SKM-1 treated with dmso at 0.1 percent for 144 hours (cell line): ENCODE measurements at regions not wholly inside any gene's neighbourhood (a gene's known extent, or its start where the extent isn't known, plus 50 kb on each side); places are given as distances from the start of the nearest gene placed in this dataset.

Experiments
- DNase-seq: peaks from one replicate; lab custom pipeline; 2025; ENCODE audit not compliant: unreplicated experiment; lab: John Stamatoyannopoulos, UW

DNA sequence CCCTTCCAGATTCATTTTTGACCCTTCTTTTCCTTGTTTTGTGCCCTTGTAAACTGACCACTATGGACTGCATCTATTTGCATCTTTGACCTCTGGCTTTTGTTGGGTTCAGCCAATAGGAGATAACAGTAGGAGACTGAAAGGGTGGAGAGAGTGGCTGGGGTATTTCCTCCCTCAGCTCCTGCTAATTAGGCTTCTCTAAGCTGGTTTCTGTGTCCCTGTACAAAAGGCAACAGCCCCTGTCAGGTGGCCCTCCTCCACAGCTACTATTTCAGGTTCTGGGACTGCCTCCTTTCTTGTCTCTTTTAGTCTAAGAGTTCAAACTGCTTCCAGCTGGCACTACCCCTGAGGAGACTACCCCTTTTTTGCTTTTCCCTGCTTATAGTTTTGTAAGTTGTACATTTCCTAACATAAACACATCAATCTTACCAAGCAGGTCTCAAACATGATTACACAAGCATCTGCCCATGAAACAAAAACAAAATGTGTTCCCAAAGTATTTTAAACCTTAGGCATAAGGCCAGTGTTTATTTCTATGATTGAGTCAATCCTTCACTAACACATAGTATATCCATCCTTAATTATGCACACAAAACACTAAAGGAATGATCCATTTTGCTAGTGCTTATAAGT, 262.0 kb upstream of the TRPM3 start:
- DNase-seq, result no peak

GRCh38 chr9:71368157-71368556, 246.7 kb upstream of the TRPM3 start:
- DNase-seq, result no peak

- DNase-seq, result no peak
Observed at GRCh38 chr9:71364186-71364955, 242.9 kb upstream of the TRPM3 start.

GRCh38 chr9:71363286-71363961, 242.0 kb upstream of the TRPM3 start:
- DNase-seq, result no peak

GRCh38 chr9:71361357-71361756, 239.9 kb upstream of the TRPM3 start:
- no peak for DNase-seq

DNA sequence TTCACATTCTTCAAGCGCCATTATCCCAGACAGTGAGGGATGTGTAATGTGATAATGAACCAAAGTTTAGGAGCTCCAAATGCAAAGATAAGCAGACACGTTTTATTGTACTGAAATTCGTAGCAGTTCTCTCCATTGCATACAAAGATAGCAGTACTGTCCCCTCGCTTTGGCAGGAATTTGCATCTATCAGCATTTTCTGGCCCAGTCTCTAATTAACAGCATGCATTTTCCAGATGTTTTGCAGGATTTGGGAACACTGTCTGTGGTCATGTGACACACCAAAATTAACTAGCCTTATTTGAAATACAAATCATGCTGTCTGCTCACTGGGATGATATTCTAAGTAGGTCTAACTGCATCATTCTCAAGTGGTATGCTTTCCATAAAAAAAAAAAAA, 235.9 kb upstream of the TRPM3 start:
- no peak for DNase-seq

DNA sequence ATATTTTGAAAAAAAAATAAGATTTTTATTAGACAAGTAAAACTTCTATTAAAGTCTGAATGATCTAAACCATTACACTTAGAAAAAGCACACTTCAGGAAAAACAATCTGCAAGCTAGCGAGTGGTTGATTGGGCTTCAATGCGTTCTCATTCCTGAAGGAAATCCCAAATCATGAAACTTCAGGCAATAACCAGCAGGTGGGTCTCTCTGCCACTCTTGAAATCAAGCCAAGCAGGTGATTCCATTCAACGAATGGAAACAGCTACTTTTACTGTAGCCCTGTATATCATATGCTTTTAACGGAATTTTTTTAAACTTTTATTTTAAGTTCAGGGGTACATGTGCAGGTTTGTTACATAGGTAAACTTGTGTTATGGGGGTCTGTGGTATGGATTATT, 234.5 kb upstream of the TRPM3 start:
- no peak for DNase-seq

- DNase-seq, result no peak
Observed at GRCh38 chr9:71353720-71354119, 232.3 kb upstream of the TRPM3 start.

DNA sequence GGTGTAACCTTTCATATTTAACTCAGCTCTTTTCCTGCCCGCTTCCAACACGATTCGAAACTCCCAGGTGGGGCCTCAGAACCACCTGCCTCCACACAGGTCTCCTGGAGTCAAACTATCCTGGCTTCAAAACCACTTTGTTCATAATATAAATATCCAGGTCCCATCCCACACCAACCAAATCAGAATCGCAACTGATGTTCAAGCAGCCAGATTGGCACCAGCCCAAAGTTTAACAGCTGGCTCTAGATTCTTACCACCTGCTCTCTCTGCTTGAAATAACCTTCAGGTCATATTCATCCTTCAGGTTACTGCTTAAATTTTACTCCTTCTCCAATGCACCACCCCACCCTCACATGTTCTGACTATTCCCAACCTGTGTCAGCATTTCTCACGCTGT, 231.4 kb upstream of the TRPM3 start:
- no peak for DNase-seq

GRCh38 chr9:71349218-71349617, 227.8 kb upstream of the TRPM3 start:
- no peak for DNase-seq

GRCh38 chr9:71333321-71333720, 211.9 kb upstream of the TRPM3 start:
- DNase-seq, result no peak

DNA sequence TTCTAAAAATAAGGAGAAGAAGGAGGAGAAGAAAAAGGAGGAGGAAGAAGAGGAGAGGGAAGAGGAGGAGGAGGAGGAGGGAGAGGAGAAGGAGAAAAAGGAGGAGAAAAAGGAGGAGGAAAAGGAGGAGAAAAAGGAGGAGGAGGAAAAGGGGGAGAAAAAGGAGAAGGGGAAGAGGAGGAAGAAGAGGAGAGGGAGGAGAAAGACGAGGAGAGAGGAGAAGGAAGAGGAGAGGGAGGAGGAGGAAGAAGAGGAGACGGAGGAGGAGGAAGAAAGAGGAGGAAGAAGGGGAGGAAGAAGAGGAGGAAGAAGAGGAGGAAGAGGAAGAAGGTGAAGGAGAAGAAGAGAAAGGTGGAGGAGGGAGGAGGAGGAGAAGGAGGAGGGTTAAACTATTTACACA, 210.2 kb upstream of the TRPM3 start:
- DNase-seq, result no peak

- no peak for DNase-seq
Observed at GRCh38 chr9:71329873-71330272, 208.5 kb upstream of the TRPM3 start.

- no peak for DNase-seq
Observed at GRCh38 chr9:71326360-71326759, 204.9 kb upstream of the TRPM3 start.

- DNase-seq, result no peak
Observed at GRCh38 chr9:71323357-71323756, 201.9 kb upstream of the TRPM3 start.

- no peak for DNase-seq
Observed at GRCh38 chr9:71322311-71322710, 200.9 kb upstream of the TRPM3 start.

DNA sequence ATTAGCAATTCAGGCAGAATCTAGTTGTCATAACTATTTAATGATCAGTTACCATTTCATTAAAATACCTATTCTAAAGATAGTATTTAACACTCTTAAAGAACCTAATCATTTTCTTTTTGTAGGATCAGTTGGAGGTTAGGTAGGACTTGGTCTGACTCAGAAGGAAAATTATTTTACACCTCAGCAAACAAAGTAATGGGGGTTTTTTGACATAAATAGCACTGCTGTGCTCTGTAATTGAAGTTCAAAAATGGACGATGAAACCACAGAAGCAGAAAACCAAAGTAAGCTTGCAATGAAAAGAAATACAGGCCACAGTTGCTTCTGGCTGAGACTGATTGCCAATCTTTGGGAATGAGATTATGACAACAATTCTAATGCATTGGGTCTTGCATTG, 187.0 kb upstream of the TRPM3 start:
- DNase-seq, result no peak

DNA sequence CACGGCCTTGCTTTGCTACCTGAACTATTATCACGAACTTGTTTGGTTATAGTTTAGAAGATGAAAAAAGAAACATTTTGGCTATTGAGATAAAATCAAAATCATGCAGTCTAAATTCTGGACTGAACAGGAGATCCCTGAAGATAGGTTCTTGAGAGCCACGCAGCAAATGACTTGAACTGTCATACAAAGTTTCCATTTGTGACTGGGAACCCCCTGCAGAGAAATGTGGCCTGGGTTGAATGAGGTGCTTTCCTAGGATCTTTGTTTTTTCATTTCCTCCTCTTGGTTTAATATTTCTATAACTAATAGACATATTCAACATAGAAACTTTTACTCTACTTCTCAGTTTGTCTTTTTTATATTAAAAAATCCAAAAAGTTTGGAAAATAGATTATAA, 184.7 kb upstream of the TRPM3 start:
- no peak for DNase-seq

DNA sequence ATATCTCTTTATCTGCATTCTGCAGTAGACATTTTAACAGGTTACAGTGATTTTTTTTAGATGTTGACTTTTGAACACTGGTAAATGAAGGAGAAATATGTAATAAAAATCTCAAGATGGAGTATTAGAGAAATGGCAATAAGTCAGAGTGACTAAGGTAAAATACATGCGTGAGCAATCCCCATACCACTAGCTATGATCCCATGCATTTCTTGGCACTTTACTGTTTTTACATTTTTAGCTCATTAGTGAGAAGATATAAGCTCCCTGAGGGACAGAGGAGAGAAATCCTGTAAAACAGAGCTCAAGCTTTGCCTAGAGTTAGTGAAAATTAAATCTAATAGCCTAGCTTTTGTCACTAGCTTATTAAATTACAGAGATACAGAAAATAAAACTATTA, 181.9 kb upstream of the TRPM3 start:
- no peak for DNase-seq

- DNase-seq, result no peak
Observed at GRCh38 chr9:71302776-71303175, 181.4 kb upstream of the TRPM3 start.

DNA sequence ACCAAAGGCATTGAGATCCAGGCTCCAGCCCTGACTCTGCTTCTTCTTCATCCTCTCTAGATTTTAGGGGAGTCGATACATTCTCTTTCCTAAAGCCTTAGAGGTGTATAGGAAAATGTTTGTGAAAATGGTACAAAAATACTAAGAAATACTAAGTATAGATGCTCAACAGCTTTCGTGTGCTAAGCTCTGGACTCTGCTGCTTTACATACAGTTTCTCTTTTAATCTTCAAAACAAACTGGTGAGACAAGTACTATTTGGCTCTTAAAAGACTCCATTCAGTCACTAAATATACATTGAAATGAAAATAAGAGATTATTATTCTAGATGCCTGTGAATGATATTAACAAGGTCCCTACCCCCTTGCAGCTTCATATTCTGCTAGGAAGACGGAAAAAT, 174.5 kb upstream of the TRPM3 start:
- DNase-seq, result no peak

DNA sequence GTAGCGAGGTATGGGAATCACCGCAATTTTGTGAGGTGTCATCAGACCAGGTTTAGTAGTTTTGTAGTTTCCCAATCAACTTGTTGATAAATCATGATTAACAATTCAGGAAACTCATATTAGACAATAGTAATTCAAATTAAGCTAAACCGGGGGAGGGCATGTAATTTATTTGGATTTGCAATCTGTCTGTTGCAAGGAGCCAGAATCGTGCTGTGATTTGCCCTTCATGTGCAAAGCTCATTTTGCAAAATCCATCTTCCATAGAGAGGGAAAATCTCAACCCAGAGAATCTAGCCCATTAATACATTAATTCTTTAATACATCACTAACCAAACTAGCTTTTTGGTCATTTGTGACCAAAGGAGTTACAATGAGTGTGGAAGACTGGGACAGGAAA, 164.7 kb upstream of the TRPM3 start:
- no peak for DNase-seq
